ENCODE measurements at regions not wholly inside any gene's neighbourhood (a gene's known extent, or its start where the extent isn't known, plus 50 kb on each side); places are given as distances from the start of the nearest gene placed in this dataset.
A peak's percentile ranks its signal among the peaks of the same experiment; 100 is the strongest.

- Mint-ChIP-seq H3K36me3 (no peaks in the 10 kb centered on the region), H3K27ac (peak overlapping the region in 1 of 3 donors; percentile 19), H3K4me1 (peaks cover 18 to 29% (median 24%) of the 10 kb centered on the region in 3 donors), H3K27me3 (no peaks in the 10 kb centered on the region), H3K4me3 (peak overlapping the region in 2 of 4 donors; percentile 55 to 91), H3K9me3 (peaks cover 0 to 5% (median 0%) of the 10 kb centered on the region in 3 donors)
Observed at GRCh38 chr15:66832664-66833063, 130.6 kb downstream of the SMAD6 start.

- Mint-ChIP-seq H3K27me3 (no peaks in the 10 kb centered on the region), H3K4me3 (peak overlapping the region; percentile 9 to 93 (median 68)), H3K27ac (peak overlapping the region; percentile 19 to 98 (median 90)), H3K4me1 (peaks cover 18 to 29% (median 24%) of the 10 kb centered on the region in 3 donors), H3K9me3 (peaks cover 0 to 5% (median 0%) of the 10 kb centered on the region in 3 donors), H3K36me3 (no peaks in the 10 kb centered on the region)
Observed at GRCh38 chr15:66833371-66833770, 131.3 kb downstream of the SMAD6 start.

- H3K4me1 Mint-ChIP-seq = peaks cover 18 to 32% (median 24%) of the 10 kb centered on the region in 3 donors
- no peaks in the 10 kb centered on the region for H3K36me3 Mint-ChIP-seq
- no peaks in the 10 kb centered on the region for H3K27me3 Mint-ChIP-seq
- H3K27ac Mint-ChIP-seq = peak overlapping the region; percentile 19 to 98 (median 90)
- H3K9me3 Mint-ChIP-seq = peaks cover 0 to 5% (median 0%) of the 10 kb centered on the region in 3 donors
- H3K4me3 Mint-ChIP-seq = peak overlapping the region; percentile 9 to 93 (median 68)
Observed at GRCh38 chr15:66833803-66834202, 131.8 kb downstream of the SMAD6 start.

- H3K4me3 Mint-ChIP-seq = peak overlapping the region in 2 of 4 donors; percentile 21 to 41
- peaks cover 18 to 34% (median 25%) of the 10 kb centered on the region in 3 donors for H3K4me1 Mint-ChIP-seq
- no peaks in the 10 kb centered on the region for H3K27me3 Mint-ChIP-seq
- peak overlapping the region in 2 of 3 donors; percentile 14 to 88 for H3K27ac Mint-ChIP-seq
- no peaks in the 10 kb centered on the region for H3K36me3 Mint-ChIP-seq
- H3K9me3 Mint-ChIP-seq = peaks cover 0 to 5% (median 0%) of the 10 kb centered on the region in 3 donors
Observed at GRCh38 chr15:66834881-66835878, 133.1 kb downstream of the SMAD6 start.

- Mint-ChIP-seq H3K9me3 (peaks cover 0 to under 1% (median 0%) of the 10 kb centered on the region in 3 donors), H3K27me3 (peaks cover 7% of the 10 kb centered on the region), H3K4me1 (peaks cover 18 to 32% (median 25%) of the 10 kb centered on the region in 3 donors), H3K4me3 (no peak overlapping the region), H3K36me3 (no peaks in the 10 kb centered on the region), H3K27ac (no peak overlapping the region)
Observed at GRCh38 chr15:66836231-66837030, 134.4 kb downstream of the SMAD6 start.

GRCh38 chr15:66838202-66838601, 136.2 kb downstream of the SMAD6 start:
- H3K4me1 Mint-ChIP-seq = peaks cover 6 to 21% (median 20%) of the 10 kb centered on the region in 3 donors
- H3K27me3 Mint-ChIP-seq = peaks cover 16% of the 10 kb centered on the region
- H3K4me3 Mint-ChIP-seq = no peak overlapping the region
- no peaks in the 10 kb centered on the region for H3K9me3 Mint-ChIP-seq
- H3K36me3 Mint-ChIP-seq = no peaks in the 10 kb centered on the region
- no peak overlapping the region for H3K27ac Mint-ChIP-seq

- no peaks in the 10 kb centered on the region for H3K9me3 Mint-ChIP-seq
- H3K27ac Mint-ChIP-seq = no peak overlapping the region
- peaks cover 16% of the 10 kb centered on the region for H3K27me3 Mint-ChIP-seq
- H3K4me3 Mint-ChIP-seq = no peak overlapping the region
- peaks cover under 1 to 16% (median 14%) of the 10 kb centered on the region in 3 donors for H3K4me1 Mint-ChIP-seq
- no peaks in the 10 kb centered on the region for H3K36me3 Mint-ChIP-seq
Observed at GRCh38 chr15:66838671-66839239, 136.7 kb downstream of the SMAD6 start.

- Mint-ChIP-seq H3K27me3 (peaks cover 16% of the 10 kb centered on the region), H3K9me3 (no peaks in the 10 kb centered on the region), H3K4me3 (no peak overlapping the region), H3K4me1 (peaks cover 0 to 10% (median 10%) of the 10 kb centered on the region in 3 donors), H3K27ac (no peak overlapping the region), H3K36me3 (no peaks in the 10 kb centered on the region)
Observed at GRCh38 chr15:66839506-66840112, 137.6 kb downstream of the SMAD6 start.

- Mint-ChIP-seq H3K9me3 (no peaks in the 10 kb centered on the region), H3K4me3 (peak overlapping the region in 2 of 4 donors; percentile 59 to 61), H3K27ac (no peak overlapping the region), H3K36me3 (no peaks in the 10 kb centered on the region), H3K4me1 (peaks cover 0 to 10% (median 7%) of the 10 kb centered on the region in 3 donors), H3K27me3 (peaks cover 16% of the 10 kb centered on the region)
Observed at GRCh38 chr15:66840615-66841390, 138.8 kb downstream of the SMAD6 start.

GRCh38 chr15:66841953-66842681, 140.1 kb downstream of the SMAD6 start:
- Mint-ChIP-seq H3K27me3 (peaks cover 16% of the 10 kb centered on the region), H3K4me1 (peaks cover 0 to 10% (median 7%) of the 10 kb centered on the region in 3 donors), H3K36me3 (no peaks in the 10 kb centered on the region), H3K9me3 (no peaks in the 10 kb centered on the region), H3K4me3 (peak overlapping the region; percentile 6 to 77 (median 70)), H3K27ac (peak overlapping the region in 1 of 3 donors; percentile 29)

- H3K36me3 Mint-ChIP-seq = no peaks in the 10 kb centered on the region
Observed at GRCh38 chr15:66842710-66843441, 140.8 kb downstream of the SMAD6 start.

GRCh38 chr15:66843581-66843980, 141.5 kb downstream of the SMAD6 start:
- H3K27ac Mint-ChIP-seq = no peak overlapping the region
- no peaks in the 10 kb centered on the region for H3K36me3 Mint-ChIP-seq
- peak overlapping the region in 2 of 4 donors; percentile 23 to 34 for H3K4me3 Mint-ChIP-seq
- no peaks in the 10 kb centered on the region for H3K9me3 Mint-ChIP-seq
- H3K4me1 Mint-ChIP-seq = peaks cover 0 to 10% (median 5%) of the 10 kb centered on the region in 3 donors
- H3K27me3 Mint-ChIP-seq = peaks cover 16% of the 10 kb centered on the region

More at GRCh38 chr15:66842710-66843441, 140.8 kb downstream of the SMAD6 start:
- no peak overlapping the region for H3K27ac Mint-ChIP-seq
- H3K27me3 Mint-ChIP-seq = peaks cover 16% of the 10 kb centered on the region
- H3K4me1 Mint-ChIP-seq = peaks cover 0 to 10% (median 7%) of the 10 kb centered on the region in 3 donors
- no peaks in the 10 kb centered on the region for H3K9me3 Mint-ChIP-seq
- H3K4me3 Mint-ChIP-seq = peak overlapping the region; percentile 41 to 84 (median 72)

Data from IgD-negative memory B cell (primary cell).